ENCODE measurements at regions not wholly inside any gene's neighbourhood (a gene's known extent, or its start where the extent isn't known, plus 50 kb on each side); places are given as distances from the start of the nearest gene placed in this dataset.
"Not testable (repeated sequence)": the region's sequence is repeated elsewhere in the genome, so short reads cannot be mapped to it uniquely, and the experiment has no call there.

DNA sequence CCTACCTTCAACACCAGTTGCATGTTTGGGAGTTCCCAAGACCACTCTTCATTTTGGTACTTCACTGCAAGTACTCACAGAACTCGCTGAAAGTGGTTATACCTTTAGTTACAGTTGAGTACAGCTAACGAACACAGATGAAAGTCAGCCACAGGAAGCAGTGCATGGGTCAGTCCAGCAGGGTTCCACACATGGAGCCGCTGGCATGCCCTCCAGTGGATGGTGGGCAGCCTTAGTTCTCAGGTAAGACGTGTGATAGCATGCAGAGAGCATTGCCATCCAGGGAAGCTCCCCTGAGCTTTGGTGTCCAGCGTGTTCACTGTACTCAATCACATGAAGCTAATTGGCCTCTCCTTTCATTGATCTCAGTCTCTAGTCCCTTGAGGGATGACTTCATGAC is 815.3 kb downstream of the RNF144A start:
- DNase-seq, result no peak

- DNase-seq, result no peak
These were observed 819.6 kb downstream of the RNF144A start for GRCh38 chr2:7736646-7737305.

GRCh38 chr2:7738596-7738995 is 821.4 kb downstream of the RNF144A start:
- no peak for DNase-seq

DNA sequence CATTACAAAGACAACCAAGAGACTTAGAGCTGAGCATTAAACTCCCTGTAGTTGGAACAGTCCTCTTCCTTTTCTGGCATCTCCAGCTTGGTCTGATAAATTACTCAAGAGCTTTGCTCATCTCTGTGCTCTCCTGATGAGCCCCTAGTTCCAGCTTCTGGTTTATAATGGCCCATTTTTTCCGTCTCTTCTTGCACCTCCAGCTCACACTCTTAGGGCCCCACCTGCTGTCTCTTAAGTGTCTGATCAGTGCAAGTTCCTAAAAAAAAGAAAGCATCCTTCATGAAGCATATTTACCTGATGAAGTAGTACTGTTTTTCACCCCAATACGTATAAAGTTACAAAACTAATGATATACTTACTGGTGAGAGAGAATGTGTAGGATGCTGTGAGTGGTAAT is 822.9 kb downstream of the RNF144A start:
- no peak for DNase-seq

DNA sequence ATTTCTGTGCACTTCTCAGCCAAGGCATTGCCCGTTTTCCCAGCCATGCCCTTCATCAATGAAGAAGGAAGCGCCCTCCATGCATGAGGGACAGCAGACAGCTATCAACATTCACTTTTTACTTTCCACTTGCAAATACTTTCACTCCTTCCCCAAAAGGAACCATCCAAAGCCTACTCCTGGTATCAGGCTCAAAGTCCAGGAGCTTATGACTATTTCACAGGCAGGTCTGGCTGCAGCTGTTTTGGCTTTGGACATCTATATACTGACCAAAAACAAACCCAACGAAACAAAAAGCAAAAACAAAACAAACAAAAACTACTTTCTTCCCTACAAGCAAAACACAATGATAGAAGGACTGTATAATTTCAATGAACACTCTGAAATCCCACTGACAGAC is 825.1 kb downstream of the RNF144A start:
- no peak for DNase-seq

GRCh38 chr2:7744827-7745226 is 827.6 kb downstream of the RNF144A start:
- DNase-seq, result peak; percentile 49

DNA sequence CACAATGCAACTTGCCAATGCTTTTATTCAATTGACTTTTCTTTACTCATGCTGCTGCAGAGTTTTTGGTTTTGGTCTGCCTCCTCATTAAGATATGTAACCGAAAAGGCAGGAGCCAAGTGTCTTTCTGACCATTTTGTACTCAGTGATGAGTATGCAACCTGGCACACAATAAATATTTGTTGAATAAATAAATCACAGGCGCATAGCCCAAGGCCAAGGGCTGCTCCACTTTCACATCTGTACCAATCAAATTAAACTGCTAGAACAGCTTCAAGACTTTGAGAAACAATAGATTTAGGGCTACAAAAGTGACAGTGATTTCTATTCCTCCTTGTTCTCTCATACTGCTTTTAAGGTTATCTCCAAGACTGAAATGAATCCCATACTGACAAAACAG is 828.2 kb downstream of the RNF144A start:
- DNase-seq, result no peak

- no peak for DNase-seq
These were observed 831.7 kb downstream of the RNF144A start for GRCh38 chr2:7748717-7749415.

GRCh38 chr2:7749895-7750559 is 832.8 kb downstream of the RNF144A start:
- DNase-seq, result no peak

DNA sequence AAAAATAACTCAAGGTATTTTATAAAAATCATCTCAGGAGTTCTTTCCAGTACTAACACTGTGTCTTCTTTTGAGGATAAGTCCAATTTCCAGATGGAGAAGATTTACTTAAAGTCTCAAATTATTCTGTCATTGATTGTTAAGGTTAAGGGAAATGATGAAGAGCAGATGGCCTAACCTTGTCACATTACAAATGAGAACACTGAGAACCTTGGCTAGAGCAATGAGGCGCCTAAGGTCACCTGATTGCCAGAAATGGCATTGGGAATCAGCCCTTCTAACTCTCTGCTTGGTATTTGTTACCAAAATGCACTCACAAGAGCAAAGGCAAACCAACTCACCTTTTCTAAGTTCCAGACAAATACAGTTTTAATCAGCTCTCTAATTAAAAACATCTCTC is 835.1 kb downstream of the RNF144A start:
- no peak for DNase-seq

GRCh38 chr2:7753777-7754176 is 836.6 kb downstream of the RNF144A start:
- DNase-seq, result no peak

DNA sequence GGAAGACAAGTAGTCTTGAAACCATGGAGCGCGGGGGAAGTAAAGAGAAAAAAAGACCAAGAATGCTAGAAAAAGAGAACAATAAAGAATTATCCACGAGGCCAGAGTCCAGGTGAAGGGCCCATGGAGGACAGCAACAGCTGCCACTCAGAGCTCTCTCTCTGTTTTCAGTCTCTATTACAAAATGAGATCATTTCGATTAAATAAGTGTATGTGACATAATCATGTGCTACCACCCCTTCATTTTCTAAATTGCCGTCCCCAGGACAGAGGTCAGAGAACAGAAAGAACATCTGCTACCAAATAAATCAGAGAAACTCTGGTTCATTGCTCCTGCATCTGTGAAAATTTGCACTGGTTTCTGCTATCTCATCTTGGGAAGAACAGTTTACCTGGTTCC is 838.7 kb downstream of the RNF144A start:
- DNase-seq, result no peak

DNA sequence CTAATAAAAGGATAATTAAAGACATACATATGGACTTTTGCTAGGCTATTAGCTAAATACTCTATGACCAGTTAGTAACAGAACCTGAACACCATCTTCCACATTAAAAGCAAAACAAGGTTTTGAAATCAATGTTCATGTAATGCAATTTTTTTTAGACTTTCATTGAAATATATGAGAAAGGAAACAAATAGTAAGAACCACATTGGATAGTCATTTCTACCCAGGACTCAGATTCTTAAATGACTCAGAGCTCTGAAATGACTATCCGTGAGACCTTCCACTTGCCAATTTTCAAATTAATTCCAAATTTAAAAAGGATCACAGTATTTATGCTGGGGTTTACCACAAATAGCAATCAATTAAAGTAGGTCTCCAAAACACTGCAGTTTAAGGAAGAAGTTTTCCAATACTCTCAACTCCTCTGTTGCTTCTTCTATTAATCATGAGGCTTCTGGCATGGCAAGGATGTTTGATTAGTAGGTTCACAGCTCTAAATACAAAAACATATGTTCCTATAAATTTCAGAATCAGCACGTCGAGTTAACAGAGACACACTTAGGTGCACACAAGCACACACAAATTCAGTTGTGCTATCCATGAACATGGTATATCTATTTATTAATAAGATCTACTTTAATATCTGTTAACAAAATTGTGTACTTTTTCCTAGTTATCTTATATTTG is 841.0 kb downstream of the RNF144A start:
- DNase-seq, result no peak

GRCh38 chr2:7759898-7760297 is 842.7 kb downstream of the RNF144A start:
- no peak for DNase-seq

GRCh38 chr2:7763418-7763817 is 846.2 kb downstream of the RNF144A start:
- not testable (repeated sequence) for DNase-seq

DNA sequence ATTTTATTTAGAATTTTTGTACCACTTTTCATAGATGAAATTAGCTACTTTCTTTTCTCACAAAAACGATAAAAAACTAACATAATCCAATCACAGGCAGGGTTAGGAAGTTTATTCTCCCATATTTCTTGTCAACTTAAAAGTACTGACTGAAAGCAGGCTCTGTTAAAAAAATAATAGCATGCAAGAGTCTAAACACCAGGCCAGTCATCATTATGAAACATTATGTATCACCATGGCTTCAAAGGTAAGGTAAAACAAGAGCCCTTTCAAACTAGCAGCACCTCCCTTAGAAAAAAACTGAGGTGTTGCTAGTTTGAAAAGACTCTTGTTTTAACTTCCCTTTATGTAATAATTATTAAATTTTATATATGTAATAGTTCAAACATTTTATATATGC is 848.0 kb downstream of the RNF144A start:
- DNase-seq, result no peak

DNA sequence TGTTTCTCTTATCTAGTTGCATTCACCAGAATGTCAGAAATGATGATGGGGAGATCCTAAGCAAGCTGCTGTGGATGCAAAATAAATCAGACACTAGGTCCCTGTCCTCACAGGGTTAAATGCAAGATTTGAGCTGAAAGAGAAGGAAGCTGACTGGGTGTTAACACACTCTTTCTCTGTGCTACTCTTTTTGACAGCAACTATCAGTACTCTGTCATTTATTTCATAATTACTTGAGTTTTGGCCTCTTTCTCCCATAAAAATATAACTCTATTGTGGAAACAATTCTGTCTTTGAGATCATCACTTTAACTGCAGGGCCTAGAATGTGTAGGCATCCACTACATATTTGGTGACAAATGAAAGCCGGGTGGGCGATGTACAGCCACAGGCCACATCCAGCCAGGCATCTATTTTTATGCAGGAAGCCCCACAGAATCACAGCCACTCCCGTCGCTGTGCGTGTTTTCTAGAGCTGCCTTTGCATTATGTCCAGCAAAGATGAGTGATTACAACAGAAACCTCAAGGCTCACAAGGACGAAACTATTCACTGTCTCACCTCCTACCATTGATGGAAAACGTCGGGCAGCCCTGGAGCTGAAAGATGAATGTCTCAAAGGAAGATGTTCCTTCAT is 849.0 kb downstream of the RNF144A start:
- DNase-seq, result no peak

GRCh38 chr2:7766978-7767565 is 849.9 kb downstream of the RNF144A start:
- no peak for DNase-seq

DNA sequence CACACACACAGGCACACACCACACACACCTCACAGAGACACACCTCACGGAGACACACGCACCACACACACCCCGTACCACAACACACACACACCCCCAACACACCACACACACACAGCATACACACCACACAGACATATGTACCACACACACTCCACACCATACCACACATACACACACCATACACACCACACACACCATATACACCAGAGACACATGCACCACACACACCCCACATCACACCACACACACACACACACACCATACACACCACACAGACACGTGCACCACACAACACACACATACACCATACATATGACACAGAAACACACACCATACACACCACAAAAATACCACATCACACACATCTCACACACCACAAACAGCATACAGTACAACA is 850.7 kb downstream of the RNF144A start:
- no peak for DNase-seq

- no peak for DNase-seq
These were observed 854.6 kb downstream of the RNF144A start for GRCh38 chr2:7771781-7772180.

GRCh38 chr2:7773362-7774360 is 856.4 kb downstream of the RNF144A start:
- peak; percentile 36 for DNase-seq
